Astrocyte (in vitro differentiated cells and primary cell): ENCODE measurements at regions not wholly inside any gene's neighbourhood (a gene's known extent, or its start where the extent isn't known, plus 50 kb on each side); places are given as distances from the start of the nearest gene placed in this dataset.

Experiments
- DNase-seq: peaks from one replicate; pipeline ENCODE4 v3.0.0-alpha.2; 2010; ENCODE audit warnings: low read depth
- FAIRE-seq: peaks from 2 replicates; lab custom pipeline; 2011; peaks lifted over from hg19 to GRCh38; lab: Jason Lieb, UNC
- H2AFZ ChIP-seq: 2 replicates; pipeline ENCODE4 v1.6.0; 2012; ENCODE audit warnings: low read depth, low read length, inconsistent platforms
- H3K27ac ChIP-seq: 2 replicates; pipeline ENCODE4 v1.5.1; 2011; ENCODE audit warnings: low read depth, low read length, inconsistent platforms
- H3K27me3 ChIP-seq: 2 replicates; pipeline ENCODE4 v1.6.0; 2011; ENCODE audit warnings: low read length, inconsistent platforms; ENCODE audit not compliant: insufficient read depth
- H3K36me3 ChIP-seq: 2 replicates; pipeline ENCODE4 v1.5.1; 2011; ENCODE audit warnings: low read length, inconsistent platforms; ENCODE audit not compliant: insufficient read depth
- H3K4me1 ChIP-seq: 2 replicates; pipeline ENCODE4 v1.5.1; 2011; ENCODE audit warnings: low read length, inconsistent platforms; ENCODE audit not compliant: insufficient read depth
- H3K4me2 ChIP-seq: 2 replicates; pipeline ENCODE4 v1.6.0; 2012; ENCODE audit warnings: low read length, inconsistent platforms
- H3K4me3 ChIP-seq: 2 replicates; pipeline ENCODE4 v1.5.1; 2011; ENCODE audit warnings: low read depth, mild to moderate bottlenecking, low read length, inconsistent platforms; ENCODE audit not compliant: insufficient read depth
- H3K79me2 ChIP-seq: 2 replicates; pipeline ENCODE4 v1.6.0; 2012; ENCODE audit warnings: mild to moderate bottlenecking, low read length, inconsistent platforms; ENCODE audit not compliant: insufficient read depth
- H3K9ac ChIP-seq: 2 replicates; pipeline ENCODE4 v1.6.0; 2012; ENCODE audit warnings: mild to moderate bottlenecking, low read length, inconsistent platforms
- H3K9me3 ChIP-seq: 2 replicates; pipeline ENCODE4 v1.5.1; 2012; ENCODE audit warnings: low read depth, mild to moderate bottlenecking, low read length, inconsistent platforms; ENCODE audit not compliant: insufficient read depth
- H4K20me1 ChIP-seq: 2 replicates; pipeline ENCODE4 v1.6.0; 2012; ENCODE audit warnings: low read length, inconsistent platforms; ENCODE audit not compliant: insufficient read depth
- H3K27ac Mint-ChIP-seq: one replicate; pipeline ENCODE4 v1.8.0; 2021; ENCODE audit warnings: mild to moderate bottlenecking, mixed read lengths; ENCODE audit not compliant: unreplicated experiment
- H3K27me3 Mint-ChIP-seq: one replicate; pipeline ENCODE4 v1.8.0; 2021; ENCODE audit warnings: low read depth, mixed read lengths; ENCODE audit not compliant: unreplicated experiment
- H3K36me3 Mint-ChIP-seq: one replicate; pipeline ENCODE4 v1.8.0; 2021; ENCODE audit warnings: low read depth, mixed read lengths; ENCODE audit not compliant: unreplicated experiment
- H3K4me1 Mint-ChIP-seq: one replicate; pipeline ENCODE4 v1.8.0; 2021; ENCODE audit warnings: low read depth, mixed read lengths; ENCODE audit not compliant: unreplicated experiment
- H3K4me3 Mint-ChIP-seq: one replicate; pipeline ENCODE4 v1.8.0; 2021; ENCODE audit warnings: mild to moderate bottlenecking, moderate library complexity, mixed read lengths; ENCODE audit not compliant: unreplicated experiment
- H3K9me3 Mint-ChIP-seq: one replicate; pipeline ENCODE4 v1.8.0; 2021; ENCODE audit warnings: mild to moderate bottlenecking, mixed read lengths; ENCODE audit not compliant: unreplicated experiment
- EZH2 ChIP-seq: IDR thresholded peaks from 2 replicates; pipeline ENCODE4 v1.6.1; 2012; ENCODE audit warnings: mild to moderate bottlenecking, low read length, inconsistent platforms; ENCODE audit not compliant: insufficient read depth
- TF ChIP-seq, protein P1 (sequence below): IDR thresholded peaks from 2 replicates; pipeline ENCODE4 v1.5.1; 2011; ENCODE audit warnings: low read depth, mild to moderate bottlenecking, inconsistent platforms, low read length, moderate library complexity; ENCODE audit not compliant: insufficient read depth

GRCh38 chr13:78341032-78341431 lies 262.3 kb downstream of the POU4F1 start:
- Histone ChIP-seq H3K27me3 (no peaks in the 10 kb centered on the region), H3K27ac (no peak overlapping the region), H3K79me2 (no peaks in the 10 kb centered on the region), H3K4me1 (no peaks in the 10 kb centered on the region), H3K9ac (no peak overlapping the region), H3K36me3 (no peaks in the 10 kb centered on the region), H2AFZ (no peak overlapping the region), H3K9me3 (no peaks in the 10 kb centered on the region), H3K4me3 (no peak overlapping the region), H3K4me2 (no peak overlapping the region), H4K20me1 (no peaks in the 10 kb centered on the region)
- Mint-ChIP-seq H3K27ac (no peak overlapping the region), H3K4me3 (no peak overlapping the region), H3K4me1 (no peaks in the 10 kb centered on the region), H3K27me3 (peaks cover 2% of the 10 kb centered on the region), H3K36me3 (no peaks in the 10 kb centered on the region), H3K9me3 (no peaks in the 10 kb centered on the region)
- DNase-seq (no peak), FAIRE-seq (no peak)
- TF ChIP-seq, protein P1, sequence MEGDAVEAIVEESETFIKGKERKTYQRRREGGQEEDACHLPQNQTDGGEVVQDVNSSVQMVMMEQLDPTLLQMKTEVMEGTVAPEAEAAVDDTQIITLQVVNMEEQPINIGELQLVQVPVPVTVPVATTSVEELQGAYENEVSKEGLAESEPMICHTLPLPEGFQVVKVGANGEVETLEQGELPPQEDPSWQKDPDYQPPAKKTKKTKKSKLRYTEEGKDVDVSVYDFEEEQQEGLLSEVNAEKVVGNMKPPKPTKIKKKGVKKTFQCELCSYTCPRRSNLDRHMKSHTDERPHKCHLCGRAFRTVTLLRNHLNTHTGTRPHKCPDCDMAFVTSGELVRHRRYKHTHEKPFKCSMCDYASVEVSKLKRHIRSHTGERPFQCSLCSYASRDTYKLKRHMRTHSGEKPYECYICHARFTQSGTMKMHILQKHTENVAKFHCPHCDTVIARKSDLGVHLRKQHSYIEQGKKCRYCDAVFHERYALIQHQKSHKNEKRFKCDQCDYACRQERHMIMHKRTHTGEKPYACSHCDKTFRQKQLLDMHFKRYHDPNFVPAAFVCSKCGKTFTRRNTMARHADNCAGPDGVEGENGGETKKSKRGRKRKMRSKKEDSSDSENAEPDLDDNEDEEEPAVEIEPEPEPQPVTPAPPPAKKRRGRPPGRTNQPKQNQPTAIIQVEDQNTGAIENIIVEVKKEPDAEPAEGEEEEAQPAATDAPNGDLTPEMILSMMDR = no peak
- no peak for TF ChIP-seq EZH2

DNA sequence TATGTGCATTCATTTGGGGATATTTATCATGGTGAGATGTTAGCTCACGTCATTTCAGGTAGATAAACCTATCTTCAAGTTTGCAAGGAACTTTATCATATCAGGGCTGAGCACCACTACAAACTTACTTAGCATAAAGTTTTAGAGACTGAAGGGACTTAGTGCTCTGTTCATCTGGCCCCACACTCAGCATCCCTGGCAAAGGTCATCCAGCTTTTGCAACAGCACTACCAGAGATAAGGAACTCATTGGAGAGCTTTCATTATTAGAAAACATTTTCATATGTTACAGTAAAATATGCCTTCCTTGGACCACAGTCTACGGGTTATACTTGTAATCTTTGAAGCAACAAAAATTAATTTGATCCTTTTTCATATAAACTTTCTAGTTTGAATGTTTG lies 263.4 kb downstream of the POU4F1 start:
- Mint-ChIP-seq H3K36me3 (no peaks in the 10 kb centered on the region), H3K4me3 (no peak overlapping the region), H3K27me3 (peaks cover 5% of the 10 kb centered on the region), H3K27ac (no peak overlapping the region), H3K9me3 (no peaks in the 10 kb centered on the region), H3K4me1 (no peaks in the 10 kb centered on the region)
- Histone ChIP-seq H2AFZ (no peak overlapping the region), H3K9ac (no peak overlapping the region), H3K9me3 (no peaks in the 10 kb centered on the region), H3K27me3 (no peaks in the 10 kb centered on the region), H3K27ac (no peak overlapping the region), H3K4me1 (no peaks in the 10 kb centered on the region), H3K4me3 (no peak overlapping the region), H4K20me1 (no peaks in the 10 kb centered on the region), H3K36me3 (no peaks in the 10 kb centered on the region), H3K79me2 (no peaks in the 10 kb centered on the region), H3K4me2 (no peak overlapping the region)
- FAIRE-seq (no peak), DNase-seq (no peak)
- TF ChIP-seq, protein P1 = no peak
- TF ChIP-seq EZH2 = no peak

DNA sequence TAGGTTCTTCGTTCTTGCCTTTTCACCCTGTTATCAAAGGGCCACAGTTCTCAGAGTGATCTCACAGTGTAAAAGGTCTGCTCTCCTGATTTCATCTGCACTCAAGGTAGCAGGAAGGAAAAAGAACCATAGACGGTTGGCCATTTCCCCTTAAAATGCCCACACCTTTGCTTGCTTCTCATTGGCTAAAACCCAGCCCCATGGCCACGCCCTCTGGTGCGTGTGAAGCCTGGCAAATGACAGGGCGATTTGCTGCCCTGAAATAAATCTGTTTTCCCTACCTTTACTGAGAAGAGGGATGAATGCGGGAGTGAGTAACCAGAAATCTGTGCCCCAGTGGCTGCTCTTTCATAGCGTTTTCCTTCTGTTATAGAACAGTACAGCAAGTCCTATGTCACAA lies 269.3 kb downstream of the POU4F1 start:
- no peaks in the 10 kb centered on the region for H3K4me1 Mint-ChIP-seq
- no peak overlapping the region for H3K4me2 ChIP-seq
- H3K9me3 Mint-ChIP-seq = no peaks in the 10 kb centered on the region
- FAIRE-seq = no peak
- no peak overlapping the region for H3K4me3 Mint-ChIP-seq
- H3K27ac ChIP-seq = no peak overlapping the region
- H2AFZ ChIP-seq = no peak overlapping the region
- H3K4me3 ChIP-seq = no peak overlapping the region
- H3K27ac Mint-ChIP-seq = no peak overlapping the region
- H4K20me1 ChIP-seq = no peaks in the 10 kb centered on the region
- no peak for DNase-seq
- no peak overlapping the region for H3K9ac ChIP-seq
- TF ChIP-seq, protein P1 = no peak
- no peak for TF ChIP-seq EZH2
- H3K36me3 ChIP-seq = no peaks in the 10 kb centered on the region
- no peaks in the 10 kb centered on the region for H3K79me2 ChIP-seq
- no peaks in the 10 kb centered on the region for H3K4me1 ChIP-seq
- no peaks in the 10 kb centered on the region for H3K9me3 ChIP-seq
- H3K36me3 Mint-ChIP-seq = no peaks in the 10 kb centered on the region
- H3K27me3 ChIP-seq = no peaks in the 10 kb centered on the region
- peaks cover 5% of the 10 kb centered on the region for H3K27me3 Mint-ChIP-seq
